GM12891 (cell line): ENCODE measurements at regions not wholly inside any gene's neighbourhood (a gene's known extent, or its start where the extent isn't known, plus 50 kb on each side); places are given as distances from the start of the nearest gene placed in this dataset.
"Not testable (repeated sequence)": the region's sequence is repeated elsewhere in the genome, so short reads cannot be mapped to it uniquely, and the experiment has no call there.

Experiments
- DNase-seq: peaks from one replicate; pipeline ENCODE4 v3.0.0; 2011; ENCODE audit warnings: low spot score; ENCODE audit not compliant: insufficient read length
- FAIRE-seq: peaks from 2 replicates; lab custom pipeline; 2011; peaks lifted over from hg19 to GRCh38; lab: Jason Lieb, UNC
- PAX5 ChIP-seq: IDR thresholded peaks from 2 replicates; pipeline ENCODE4 v1.6.1; 2011; ENCODE audit warnings: low read length, moderate library complexity, mild to moderate bottlenecking; ENCODE audit not compliant: insufficient read depth, severe bottlenecking
- POLR2A ChIP-seq: IDR thresholded peaks from 2 replicates; pipeline ENCODE4 v1.6.1; 2011; ENCODE audit warnings: low read depth, low read length, control low read depth
- POLR2AphosphoS5 ChIP-seq: IDR thresholded peaks from 2 replicates; pipeline ENCODE4 v1.6.1; 2011; ENCODE audit warnings: low read depth, low read length, control low read depth
- POU2F2 ChIP-seq: IDR thresholded peaks from 2 replicates; pipeline ENCODE4 v1.6.1; 2011; ENCODE audit warnings: low read depth, mild to moderate bottlenecking, control low read depth, low read length, moderate library complexity
- SPI1 ChIP-seq: IDR thresholded peaks from 2 replicates; pipeline ENCODE4 v1.6.1; 2011; ENCODE audit warnings: low read depth, low read length, control low read depth
- TAF1 ChIP-seq: IDR thresholded peaks from 2 replicates; pipeline ENCODE4 v1.6.1; 2011; ENCODE audit warnings: low read depth, low read length, control low read depth

DNA sequence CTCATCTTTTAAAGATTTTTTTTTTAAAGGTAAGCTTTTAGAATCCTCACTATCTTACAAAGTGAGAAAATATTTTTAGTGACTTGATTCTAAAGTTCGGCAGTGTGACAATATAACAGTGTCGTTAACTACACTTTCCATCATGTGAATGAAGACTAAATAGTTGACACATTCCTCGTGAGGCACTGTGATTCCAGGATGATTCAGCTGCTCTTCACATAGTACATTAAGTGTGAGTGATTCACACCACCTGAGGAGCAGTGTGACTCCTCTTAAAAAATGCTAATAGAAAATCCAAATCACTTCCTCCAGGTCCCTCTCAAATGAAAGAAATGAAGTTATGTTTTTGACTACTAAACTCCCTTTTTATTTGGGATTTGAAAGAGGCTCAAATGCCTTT is 589.5 kb downstream of the GABRG2 start:
- TF ChIP-seq POU2F2, result no peak
- no peak for TF ChIP-seq TAF1
- no peak for TF ChIP-seq POLR2AphosphoS5
- no peak for TF ChIP-seq PAX5
- no peak for FAIRE-seq
- no peak for DNase-seq

DNA sequence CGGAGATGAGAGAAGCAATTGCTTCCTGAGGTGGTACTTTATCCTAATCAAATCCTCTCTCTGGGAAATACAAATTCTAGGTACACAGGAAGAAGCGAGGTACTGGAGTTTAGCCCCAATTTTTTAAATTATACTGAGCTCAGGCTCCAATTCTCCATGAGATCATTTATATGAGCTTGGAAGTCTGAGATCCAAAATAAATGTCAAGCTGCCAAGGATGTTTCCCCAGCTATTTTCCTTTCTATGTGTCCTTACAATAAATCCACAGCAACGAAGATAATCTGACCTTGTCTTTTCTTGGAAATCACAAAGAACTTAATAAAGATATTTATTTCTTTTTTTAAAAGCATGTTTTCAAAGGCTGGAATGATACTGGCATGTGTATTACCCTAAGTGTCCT is 597.3 kb downstream of the GABRG2 start:
- TF ChIP-seq SPI1, result no peak
- no peak for TF ChIP-seq PAX5
- TF ChIP-seq POU2F2, result no peak
- TF ChIP-seq POLR2A, result no peak
- no peak for TF ChIP-seq TAF1
- TF ChIP-seq POLR2AphosphoS5, result no peak
- DNase-seq (no peak), FAIRE-seq (no peak)

GRCh38 chr5:162668926-162669325 is 601.4 kb downstream of the GABRG2 start:
- DNase-seq (no peak), FAIRE-seq (no peak)
- no peak for TF ChIP-seq POLR2AphosphoS5
- no peak for TF ChIP-seq SPI1
- TF ChIP-seq PAX5, result no peak
- TF ChIP-seq TAF1, result no peak
- no peak for TF ChIP-seq POU2F2
- no peak for TF ChIP-seq POLR2A

GRCh38 chr5:162672061-162672460 is 604.5 kb downstream of the GABRG2 start:
- FAIRE-seq (no peak), DNase-seq (no peak)
- no peak for TF ChIP-seq TAF1
- TF ChIP-seq POLR2A, result no peak
- no peak for TF ChIP-seq SPI1
- TF ChIP-seq PAX5, result no peak
- no peak for TF ChIP-seq POLR2AphosphoS5
- TF ChIP-seq POU2F2, result no peak

DNA sequence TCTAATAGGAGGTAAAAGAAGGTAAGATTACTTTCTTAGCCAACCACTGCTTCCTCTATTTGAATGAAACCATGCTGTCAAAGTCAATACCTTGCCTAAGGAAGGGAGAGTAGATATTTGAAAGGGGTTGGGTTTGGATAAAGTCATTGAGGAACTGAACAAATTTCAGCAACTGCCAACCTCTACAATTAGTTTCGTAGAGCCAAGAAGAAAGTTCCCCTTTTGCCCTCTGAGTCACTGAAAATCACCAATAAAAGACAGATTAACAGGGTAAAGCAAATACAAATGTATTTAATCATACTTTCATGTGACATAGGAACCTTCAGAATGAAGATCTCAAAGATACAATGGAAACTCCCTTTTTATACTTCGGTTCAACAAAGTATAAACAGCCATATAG is 615.7 kb downstream of the GABRG2 start:
- no peak for TF ChIP-seq PAX5
- TF ChIP-seq SPI1, result no peak
- no peak for TF ChIP-seq POLR2AphosphoS5
- TF ChIP-seq POLR2A, result no peak
- TF ChIP-seq POU2F2, result no peak
- TF ChIP-seq TAF1, result no peak
- DNase-seq (no peak), FAIRE-seq (no peak)

DNA sequence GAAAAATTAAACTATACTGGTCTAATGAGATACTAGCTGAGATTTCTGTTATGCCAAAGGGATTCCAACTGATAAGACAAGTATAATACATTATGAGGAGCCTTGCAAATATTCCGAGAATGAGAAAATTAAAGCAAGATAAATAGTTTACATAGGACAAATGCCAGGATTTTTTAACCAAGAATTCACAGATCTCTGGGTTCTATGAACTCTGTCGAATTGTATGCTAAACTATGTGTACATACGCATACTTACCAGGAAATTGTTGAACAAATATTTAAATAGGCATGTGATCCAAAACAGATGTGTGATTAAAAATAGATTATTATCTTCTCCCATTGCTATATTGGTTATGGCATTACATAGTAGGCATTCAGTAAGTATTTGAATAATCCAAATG is 616.6 kb downstream of the GABRG2 start:
- TF ChIP-seq POLR2A, result no peak
- TF ChIP-seq POU2F2, result no peak
- TF ChIP-seq PAX5, result no peak
- no peak for TF ChIP-seq POLR2AphosphoS5
- no peak for TF ChIP-seq TAF1
- DNase-seq (no peak), FAIRE-seq (no peak)

DNA sequence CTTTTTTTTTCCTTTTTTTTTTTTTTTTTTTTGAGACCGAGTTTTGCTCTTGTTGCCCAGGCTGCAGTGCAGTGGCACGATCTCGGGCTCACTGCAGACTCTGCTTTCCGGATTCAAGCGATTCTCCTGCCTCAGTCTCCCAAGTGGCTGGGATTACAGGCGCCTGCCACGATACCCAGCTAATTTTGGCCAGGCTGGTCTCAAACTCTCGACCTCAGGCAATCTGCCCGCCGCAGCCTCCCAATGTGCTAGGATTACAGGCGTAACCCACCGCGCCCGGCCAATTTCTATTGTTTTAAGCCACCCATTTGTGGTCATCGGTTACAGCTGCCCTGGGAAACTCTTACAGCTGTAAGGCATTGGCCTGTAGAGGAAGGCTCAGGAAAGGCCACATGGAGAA is 617.7 kb downstream of the GABRG2 start:
- TF ChIP-seq POLR2AphosphoS5 (no peak), TAF1 (no peak), SPI1 (no peak), POLR2A (no peak), PAX5 (no peak), POU2F2 (no peak)
- FAIRE-seq (no peak), DNase-seq (no peak)

DNA sequence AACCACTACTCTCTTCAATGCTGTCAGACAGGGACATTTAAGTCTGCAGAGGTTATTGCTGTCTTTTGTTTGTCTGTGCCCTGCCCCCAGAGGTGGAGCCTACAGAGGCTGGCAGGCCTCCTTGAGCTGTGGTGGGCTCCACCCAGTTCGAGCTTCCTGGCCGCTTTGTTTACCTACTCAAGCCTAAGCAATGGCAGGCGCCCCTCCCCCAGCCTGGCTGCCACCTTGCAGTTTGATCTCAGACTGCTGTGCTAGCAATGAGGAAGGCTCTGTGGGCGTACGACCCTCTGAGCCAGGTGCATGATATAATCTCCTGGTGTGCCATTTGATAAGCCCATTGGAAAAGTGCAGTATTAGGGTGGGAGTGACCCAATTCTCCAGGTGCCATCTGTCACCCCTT is 628.7 kb downstream of the GABRG2 start:
- not testable (repeated sequence) for DNase-seq, FAIRE-seq

- no peak for FAIRE-seq
- no peak for DNase-seq
- TF ChIP-seq PAX5 (no peak), POU2F2 (no peak), TAF1 (no peak), POLR2A (no peak), POLR2AphosphoS5 (no peak), SPI1 (no peak)
These were observed 631.8 kb downstream of the GABRG2 start for GRCh38 chr5:162699361-162699760.

DNA sequence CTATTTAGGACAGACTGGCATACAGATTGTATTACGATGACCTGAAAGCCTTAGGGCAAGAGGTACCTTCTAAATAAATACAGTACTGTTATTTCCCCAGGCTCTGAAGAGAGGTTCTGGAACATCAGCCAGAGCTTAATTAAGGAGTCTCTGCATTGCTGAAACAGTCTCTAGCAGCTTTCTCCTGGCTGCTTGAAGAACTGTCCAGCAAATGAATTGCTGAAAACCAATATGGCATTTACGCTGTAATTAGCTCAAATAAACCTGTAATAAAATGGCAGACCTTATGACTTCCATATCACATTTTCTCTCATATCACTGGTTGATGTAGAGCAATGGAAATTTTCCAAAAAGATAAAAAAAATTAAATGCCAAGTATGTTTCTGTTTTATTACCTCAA is 636.3 kb downstream of the GABRG2 start:
- DNase-seq, result no peak
- no peak for TF ChIP-seq POLR2A
- no peak for TF ChIP-seq SPI1
- no peak for TF ChIP-seq PAX5
- no peak for TF ChIP-seq POLR2AphosphoS5
- TF ChIP-seq TAF1, result no peak
- TF ChIP-seq POU2F2, result no peak

DNA sequence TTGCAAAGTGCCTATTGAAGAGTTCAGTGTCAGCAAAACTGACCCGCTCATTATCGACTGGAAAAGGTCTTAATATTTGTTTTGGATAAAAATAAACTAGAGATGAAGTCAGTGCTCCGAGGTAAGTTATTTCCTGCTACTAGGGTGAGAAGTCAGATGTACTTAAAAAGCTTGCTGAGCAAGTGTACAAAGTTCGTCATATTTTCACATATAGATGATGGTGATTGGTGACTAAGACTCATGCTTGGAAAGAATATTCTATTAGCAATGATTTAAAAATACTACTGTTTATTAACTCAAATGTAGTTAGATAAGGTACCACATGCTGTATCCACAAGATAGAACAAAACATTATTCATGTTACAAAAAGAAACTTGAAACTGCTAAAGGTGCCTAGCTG is 643.7 kb downstream of the GABRG2 start:
- DNase-seq, result no peak
- TF ChIP-seq POLR2A, result no peak
- TF ChIP-seq POLR2AphosphoS5, result no peak
- no peak for TF ChIP-seq TAF1
- no peak for TF ChIP-seq SPI1
- no peak for TF ChIP-seq POU2F2
- TF ChIP-seq PAX5, result no peak
- FAIRE-seq, result no peak

More for the DNA sequence above, 636.3 kb downstream of the GABRG2 start:
- no peak for FAIRE-seq
